ENCODE measurements at regions not wholly inside any gene's neighbourhood (a gene's known extent, or its start where the extent isn't known, plus 50 kb on each side); places are given as distances from the start of the nearest gene placed in this dataset.

DNA sequence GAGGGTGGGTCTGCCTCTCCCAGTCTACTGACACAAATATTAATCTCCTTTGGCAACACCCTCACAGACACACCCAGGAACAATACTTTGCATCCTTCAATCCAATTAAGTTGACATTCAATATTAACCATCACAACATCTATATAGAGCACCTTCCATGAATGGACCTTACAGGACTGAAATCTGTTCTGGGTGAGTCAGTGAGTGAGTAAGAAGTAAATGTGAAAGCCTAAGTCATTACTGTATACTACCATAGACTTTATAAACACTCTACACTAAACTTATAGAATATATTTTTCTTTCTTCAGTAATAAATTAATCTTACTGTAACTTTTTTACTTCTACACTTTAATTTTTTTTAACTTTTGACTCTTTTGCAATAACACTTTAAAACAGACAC lies 993.8 kb upstream of the MAP3K7 start:
- H3K4ac ChIP-seq (replicated peaks; ENCODE audit: insufficient read length, low read depth, low read length): no peak overlapping the region
- no peak overlapping the region for H2BK20ac ChIP-seq (ENCODE audit: low read length)
- no peaks in the 10 kb centered on the region for H3K27me3 ChIP-seq (replicated peaks in 1 of 4; ENCODE audit: control insufficient read depth in 3 of 4, extremely low read depth in 1 of 4, insufficient read depth in 3 of 4, low read length in 3 of 4)
- H2BK12ac ChIP-seq (ENCODE audit: low read depth, low read length): no peak overlapping the region
- H3K27ac ChIP-seq (ENCODE audit: low read depth, low read length): no peak overlapping the region
- H3K14ac ChIP-seq (ENCODE audit: insufficient read length): no peak overlapping the region
- no peak overlapping the region for H3K56ac ChIP-seq (replicated peaks; ENCODE audit: insufficient read length, low read depth, low read length)
- H3K9ac ChIP-seq (replicated peaks in 1 of 4; ENCODE audit: extremely low read depth in 1 of 4, low read depth in 3 of 4, low read length in 3 of 4): no peak overlapping the region
- DNase-seq (ENCODE audit: low read depth in 1 of 2, low spot score in 2 of 2): no peak
- H3K36me3 ChIP-seq (ENCODE audit: control insufficient read depth in 2 of 4, insufficient read depth in 4 of 4, low read length in 3 of 4): no peaks in the 10 kb centered on the region
- CTCF ChIA-PET (ENCODE audit: partially characterized antibody): interaction anchor here (1.2 kb wide), 1 partner anchor 19 kb away, joined by 3 read pairs; no protein-coding TSS in a partner anchor
- no peaks in the 10 kb centered on the region; the same call in 1 of the 2 replicates for H3K23me2 ChIP-seq (ENCODE audit: low read depth, low read length)
- H3K79me1 ChIP-seq (ENCODE audit: low read depth, low read length): no peaks in the 10 kb centered on the region
- no peak overlapping the region for H2BK120ac ChIP-seq (replicated peaks; ENCODE audit: low read depth, low read length)
- H3K23ac ChIP-seq (ENCODE audit: insufficient read length): no peak overlapping the region
- H4K91ac ChIP-seq (replicated peaks; ENCODE audit: insufficient read length, low read length): no peak overlapping the region
- no peaks in the 10 kb centered on the region for H3K4me1 ChIP-seq (replicated peaks in 1 of 4; ENCODE audit: control insufficient read depth in 3 of 4, insufficient read depth in 4 of 4, low read length in 3 of 4)
- H2BK15ac ChIP-seq (ENCODE audit: low read length): no peak overlapping the region
- H3K79me2 ChIP-seq (ENCODE audit: control insufficient read depth in 1 of 2, insufficient read depth in 2 of 2, low read length in 2 of 2): no peaks in the 10 kb centered on the region
- no peak overlapping the region for H3K4me2 ChIP-seq (ENCODE audit: insufficient read depth in 1 of 2, low read depth in 2 of 2, low read length in 2 of 2)
- H3K18ac ChIP-seq (ENCODE audit: extremely low read depth, low read length): no peak overlapping the region
- no peaks in the 10 kb centered on the region for H3K9me3 ChIP-seq (ENCODE audit: insufficient read depth in 2 of 2, low read depth in 1 of 2, low read length in 1 of 2)
- POLR2A ChIA-PET (ENCODE audit: partially characterized antibody): no interaction called here
- no peak overlapping the region for H2AK5ac ChIP-seq (ENCODE audit: low read depth, low read length)
- no peaks in the 10 kb centered on the region for H4K20me1 ChIP-seq (replicated peaks in 1 of 2; ENCODE audit: control insufficient read depth in 1 of 2, insufficient read depth in 2 of 2, low read length in 2 of 2)
- H4K8ac ChIP-seq (ENCODE audit: extremely low read depth, insufficient read depth, low read length): no peak overlapping the region
- no peak overlapping the region for H2BK5ac ChIP-seq (ENCODE audit: low read depth, low read length)
- TF ChIP-seq ZNF274 (IDR thresholded peaks at IDR 0.05; ENCODE audit: borderline replicate concordance, extremely low read depth, low read length) (no peak), SIRT6 (IDR thresholded peaks at IDR 0.05; ENCODE audit: low read length) (no peak), NANOG (IDR thresholded peaks at IDR 0.05; ENCODE audit: insufficient read depth, low read depth, low read length, poor library complexity, severe bottlenecking) (no peak), CBX8 (IDR thresholded peaks at IDR 0.05; ENCODE audit: borderline replicate concordance, low read depth, low read length) (no peak), JUND (IDR thresholded peaks at IDR 0.05; ENCODE audit: low read length) (no peak), SP1 (IDR thresholded peaks at IDR 0.05; ENCODE audit: low read depth, low read length) (no peak), NRF1 (IDR thresholded peaks at IDR 0.05; ENCODE audit: low read depth, low read length) (no peak), ATF3 (IDR thresholded peaks at IDR 0.05; ENCODE audit: insufficient read depth, low read depth, low read length) (no peak)
- TF ChIP-seq, protein P1, sequence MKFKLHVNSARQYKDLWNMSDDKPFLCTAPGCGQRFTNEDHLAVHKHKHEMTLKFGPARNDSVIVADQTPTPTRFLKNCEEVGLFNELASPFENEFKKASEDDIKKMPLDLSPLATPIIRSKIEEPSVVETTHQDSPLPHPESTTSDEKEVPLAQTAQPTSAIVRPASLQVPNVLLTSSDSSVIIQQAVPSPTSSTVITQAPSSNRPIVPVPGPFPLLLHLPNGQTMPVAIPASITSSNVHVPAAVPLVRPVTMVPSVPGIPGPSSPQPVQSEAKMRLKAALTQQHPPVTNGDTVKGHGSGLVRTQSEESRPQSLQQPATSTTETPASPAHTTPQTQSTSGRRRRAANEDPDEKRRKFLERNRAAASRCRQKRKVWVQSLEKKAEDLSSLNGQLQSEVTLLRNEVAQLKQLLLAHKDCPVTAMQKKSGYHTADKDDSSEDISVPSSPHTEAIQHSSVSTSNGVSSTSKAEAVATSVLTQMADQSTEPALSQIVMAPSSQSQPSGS (IDR thresholded peaks at IDR 0.05; ENCODE audit: low read length): no peak
- no peak overlapping the region for H4K5ac ChIP-seq (ENCODE audit: insufficient read length, low read depth, low read length)
- H2AFZ ChIP-seq (ENCODE audit: low read length): no peak overlapping the region
- FAIRE-seq: no peak
- H3K4me3 ChIP-seq (ENCODE audit: extremely low read depth in 1 of 4, insufficient read depth in 2 of 4, low read depth in 3 of 4, low read length in 4 of 4): no peak overlapping the region

Measured in H1 (cell line).